ENCODE measurements at regions not wholly inside any gene's neighbourhood (a gene's known extent, or its start where the extent isn't known, plus 50 kb on each side); places are given as distances from the start of the nearest gene placed in this dataset.
"Not testable (repeated sequence)": the region's sequence is repeated elsewhere in the genome, so short reads cannot be mapped to it uniquely, and the experiment has no call there.

DNA sequence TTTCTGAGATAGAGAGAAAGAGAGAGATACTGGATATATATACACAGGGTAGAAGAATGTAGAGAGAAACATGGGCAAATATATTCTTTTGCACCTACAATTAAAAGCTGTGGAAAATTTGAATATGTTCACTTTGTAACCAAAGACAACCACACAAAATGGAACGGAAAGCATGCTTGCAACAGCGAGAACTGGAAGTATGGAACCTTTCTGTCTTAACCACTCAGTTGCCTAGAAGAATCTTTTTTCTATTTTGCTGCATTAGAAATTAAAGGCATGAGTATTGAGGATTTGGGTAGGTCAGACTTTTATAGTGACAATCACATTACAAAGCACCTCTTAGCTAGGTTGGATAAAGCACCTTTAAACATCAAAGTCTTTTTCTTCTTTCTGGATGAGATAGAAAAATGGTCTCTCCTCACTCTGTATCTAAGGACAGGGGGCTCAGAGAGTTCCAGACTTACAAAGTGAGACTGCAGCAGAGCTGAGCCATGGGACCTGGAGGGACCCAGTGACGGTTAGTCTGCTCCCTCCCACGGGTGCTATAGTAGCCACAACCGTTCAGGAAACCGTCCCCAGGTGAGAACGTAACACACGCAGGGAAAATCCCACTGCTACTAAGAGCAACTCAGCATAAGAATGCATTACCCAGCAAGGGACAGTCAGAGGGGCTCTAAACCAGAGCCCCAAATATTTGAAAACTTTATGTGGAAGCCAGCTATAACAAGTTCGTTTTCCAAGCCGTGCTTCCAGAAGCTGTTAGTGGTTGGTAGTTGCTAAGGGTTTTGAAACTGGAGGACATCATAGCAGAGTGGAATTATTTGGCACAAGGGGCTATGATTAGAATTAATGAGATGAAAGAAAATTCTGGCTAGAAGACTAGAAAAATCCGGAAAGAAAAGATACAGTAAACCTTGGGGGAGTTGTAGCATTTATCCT lies 97.1 kb downstream of the DAD1 start:
- DNase-seq: no peak

DNA sequence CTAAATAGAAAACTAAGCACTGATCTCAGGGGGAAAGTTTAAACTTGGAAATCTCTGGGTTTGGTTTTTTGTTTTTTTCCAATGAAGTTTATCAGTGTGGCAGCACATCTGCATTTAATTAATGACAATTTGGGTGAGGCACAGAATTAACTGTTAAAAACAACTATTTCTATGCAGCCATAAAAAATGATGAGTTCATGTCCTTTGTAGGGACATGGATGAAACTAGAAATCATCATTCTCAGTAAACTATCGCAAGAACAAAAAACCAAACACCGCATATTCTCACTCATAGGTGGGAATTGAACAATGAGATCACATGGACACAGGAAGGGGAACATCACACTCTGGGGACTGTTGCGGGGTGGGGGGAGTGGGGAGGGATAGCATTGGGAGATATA lies 98.0 kb downstream of the DAD1 start:
- not testable (repeated sequence) for DNase-seq

DNA sequence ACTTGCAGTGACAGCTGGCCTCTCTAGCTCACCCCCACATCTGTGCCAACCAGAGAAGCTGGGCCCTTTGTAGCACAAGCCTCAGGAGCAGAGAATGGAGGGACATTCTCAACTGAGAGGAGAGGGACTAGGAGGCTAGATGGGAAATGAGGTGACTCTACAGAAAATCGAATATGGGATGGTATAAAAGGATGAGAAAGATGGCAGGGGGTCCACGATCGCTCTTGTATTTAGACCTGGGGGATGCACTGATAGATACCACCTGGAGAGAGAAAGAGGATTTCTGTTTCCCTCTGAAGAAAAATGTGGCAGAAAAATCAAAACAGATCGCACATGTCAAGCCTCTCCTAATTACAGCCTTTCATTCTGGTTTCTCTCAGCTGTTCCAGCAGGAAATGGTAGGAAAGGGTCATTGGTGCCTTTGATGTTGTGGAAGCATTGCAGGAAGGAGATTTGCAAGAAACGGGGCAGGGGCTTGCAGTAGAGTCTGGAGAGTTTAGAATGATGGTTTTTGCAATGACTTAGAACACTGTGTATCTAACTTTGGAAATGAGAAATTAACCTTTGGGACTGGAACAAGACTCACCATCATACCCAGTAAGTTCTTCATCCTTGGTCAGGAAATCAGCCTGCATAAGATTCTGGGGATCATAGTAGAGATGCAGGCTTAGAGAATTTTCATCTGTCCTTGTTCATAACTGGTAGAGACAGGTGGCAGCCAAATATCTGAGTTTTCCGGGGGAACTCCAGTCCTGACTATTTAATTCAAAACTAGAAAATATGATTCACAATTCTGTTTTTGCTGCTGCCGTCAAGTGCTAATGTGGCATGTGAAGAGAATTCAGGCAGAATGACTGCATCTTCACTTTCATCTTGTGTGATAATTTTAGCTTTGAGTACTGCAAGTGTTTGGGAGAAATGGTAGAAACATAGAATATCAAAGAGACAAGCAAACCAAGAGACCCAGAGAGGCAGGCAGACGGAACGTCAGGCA lies 98.8 kb downstream of the DAD1 start:
- DNase-seq: no peak

DNA sequence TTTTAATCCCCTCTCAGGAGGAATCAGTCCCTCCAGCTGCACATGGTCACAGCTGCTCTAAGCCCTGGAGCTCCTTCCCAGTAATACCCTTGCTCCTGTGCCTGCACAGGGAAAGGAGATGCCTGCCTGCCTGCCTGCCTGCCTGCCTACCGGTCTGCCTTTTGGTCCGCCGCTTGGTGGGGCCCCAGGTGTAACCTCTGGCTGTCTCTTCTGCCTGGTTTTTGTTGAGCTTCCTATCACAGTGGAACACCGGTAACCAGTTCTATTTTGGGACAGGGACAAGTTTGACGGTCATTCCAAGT lies 99.8 kb downstream of the DAD1 start:
- DNase-seq: no peak

DNA sequence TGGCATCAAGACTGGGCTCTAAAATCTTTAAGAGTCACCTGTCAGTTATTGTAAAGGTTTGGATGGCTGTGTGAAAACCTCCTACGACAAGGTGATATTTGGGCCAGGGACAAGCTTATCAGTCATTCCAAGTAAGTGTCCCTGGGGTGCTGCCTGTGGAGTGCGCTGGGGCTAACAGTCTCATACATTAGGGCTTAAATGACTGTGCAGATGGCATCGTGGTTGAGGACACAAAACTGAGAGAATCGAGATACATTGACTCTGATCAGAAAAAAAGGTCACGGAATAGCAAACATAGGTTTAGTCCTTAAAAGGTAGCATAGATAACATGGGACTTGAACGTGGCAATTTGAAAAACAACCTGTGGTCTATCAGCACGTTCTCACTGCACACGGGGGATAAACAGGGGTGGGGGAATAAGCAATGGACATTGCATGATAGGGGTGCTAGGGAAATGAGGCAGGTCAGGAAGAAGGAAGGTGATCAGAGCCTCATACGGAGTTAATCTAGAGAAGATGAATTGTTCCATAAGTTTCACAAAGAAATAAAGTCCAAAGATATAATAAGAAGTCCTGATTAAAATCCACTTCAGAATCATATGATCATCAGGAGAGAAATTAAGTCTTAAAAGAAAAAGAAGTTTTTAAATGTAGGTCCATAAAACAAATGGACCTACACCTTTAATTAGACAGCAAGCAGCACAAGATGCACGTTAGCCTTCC lies 100.3 kb downstream of the DAD1 start:
- DNase-seq: no peak

DNA sequence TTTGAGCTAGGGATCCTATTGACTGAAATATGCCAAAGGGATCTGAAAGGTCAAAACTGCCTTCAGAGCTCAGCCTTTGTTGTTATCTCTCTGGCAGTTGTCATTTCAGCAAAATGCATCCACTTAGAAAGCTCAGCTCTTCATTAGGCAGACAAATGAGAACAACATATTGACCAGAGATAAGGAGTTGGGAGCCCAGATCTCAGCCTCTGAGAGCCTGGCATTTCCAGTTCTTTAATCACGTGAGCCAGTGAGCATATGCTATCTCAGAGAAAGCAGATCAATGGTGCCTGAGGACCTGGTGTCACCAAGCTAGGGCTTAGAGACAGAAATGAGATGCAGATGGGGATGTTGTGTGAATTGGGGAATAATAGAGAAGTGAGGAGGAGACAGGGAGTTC lies 101.1 kb downstream of the DAD1 start:
- DNase-seq: no peak

DNA sequence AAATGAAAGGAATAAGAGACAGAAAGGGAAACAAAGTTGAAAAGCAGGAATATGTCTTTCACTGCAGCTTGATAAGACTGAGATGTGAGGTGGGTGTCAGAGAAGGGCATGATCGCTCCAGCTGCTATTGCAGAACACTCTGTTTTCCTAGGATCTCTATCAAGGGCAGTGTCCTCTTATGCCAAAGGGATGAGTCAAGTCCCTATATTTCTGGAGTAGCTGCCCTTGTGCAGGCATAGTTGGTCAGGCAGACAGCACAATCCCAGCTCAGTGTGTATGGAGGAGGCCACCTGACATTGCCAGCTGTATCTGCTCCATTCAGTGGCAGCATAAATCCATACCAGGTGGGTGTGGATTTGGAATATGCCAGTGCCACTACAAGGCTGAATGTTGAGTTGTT lies 101.6 kb downstream of the DAD1 start:
- no peak for DNase-seq

DNA sequence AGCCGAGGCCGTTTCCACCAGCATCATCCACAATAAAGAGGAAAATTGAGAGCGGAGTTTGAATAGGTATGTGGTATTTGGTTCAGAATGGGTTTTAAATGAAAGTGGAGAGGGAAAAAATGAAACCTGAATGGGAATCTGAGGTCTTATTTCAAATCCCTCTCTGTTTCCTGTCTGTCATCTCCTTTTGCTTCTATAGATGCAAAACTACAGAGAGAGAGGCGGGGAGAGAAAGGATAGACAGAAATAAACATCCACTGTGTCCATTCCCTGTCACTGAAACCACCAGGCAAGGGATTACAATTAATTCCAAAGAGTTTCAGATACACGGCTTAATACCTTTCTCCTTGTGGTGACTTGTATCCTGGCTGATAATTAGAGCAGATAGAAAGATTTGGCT lies 102.3 kb downstream of the DAD1 start:
- no peak for DNase-seq

DNA sequence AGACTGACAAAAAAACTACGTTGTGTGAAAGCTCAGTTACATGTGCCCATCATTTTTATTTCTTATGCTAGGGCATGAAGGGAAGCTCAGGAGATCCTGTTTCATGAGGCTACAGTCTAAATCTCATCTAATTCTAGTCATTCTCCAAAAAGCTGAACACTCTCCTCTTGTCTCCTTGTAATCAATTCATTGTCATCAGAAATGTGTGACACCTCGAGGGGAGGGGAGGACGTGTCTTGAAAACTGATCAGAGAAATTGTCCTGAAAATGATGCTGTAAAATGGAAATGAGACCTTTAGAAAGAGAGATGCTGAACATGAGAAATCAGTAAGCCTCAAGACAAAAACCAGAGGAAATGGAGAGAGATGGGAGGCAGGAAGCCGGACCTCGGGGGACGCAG lies 103.4 kb downstream of the DAD1 start:
- DNase-seq: no peak

DNA sequence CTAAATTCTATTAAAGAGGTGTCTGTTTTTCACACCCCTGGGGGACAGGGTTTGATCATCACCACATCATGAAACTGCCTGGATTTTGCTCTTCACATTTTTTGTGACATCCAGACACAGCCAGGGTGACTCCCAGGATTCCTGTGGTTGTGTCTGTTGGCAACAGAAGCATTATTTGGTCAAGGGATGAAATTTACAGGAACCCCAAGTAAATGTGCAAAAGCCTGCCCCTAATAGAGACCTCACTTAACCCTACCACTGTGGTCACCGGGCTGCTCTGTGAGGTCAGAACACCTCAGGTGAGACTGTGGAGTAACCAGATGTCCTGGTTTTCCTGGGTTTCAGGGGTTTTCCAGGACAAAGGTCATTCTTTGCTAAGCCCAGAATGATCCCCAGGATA lies 103.8 kb downstream of the DAD1 start:
- DNase-seq: no peak

DNA sequence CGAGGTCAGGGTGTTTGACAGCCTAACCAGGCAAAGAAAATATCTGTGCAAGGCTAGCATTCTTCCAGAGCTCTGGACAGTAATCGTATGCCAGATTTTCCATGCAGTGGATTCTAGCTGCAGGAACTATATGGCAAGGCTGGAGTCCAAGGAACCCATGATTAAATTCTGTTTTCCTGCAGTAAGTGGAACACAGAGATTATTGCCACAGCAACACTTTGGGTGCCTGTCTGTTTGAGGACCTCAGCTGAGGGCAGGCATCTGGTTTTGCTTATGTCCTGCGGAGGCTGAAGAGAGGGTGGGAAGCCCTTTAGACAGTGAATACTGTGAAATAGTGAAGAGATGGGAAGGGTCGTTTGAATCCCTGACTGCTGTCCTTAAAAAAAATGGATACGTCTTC lies 104.4 kb downstream of the DAD1 start:
- DNase-seq: peak; percentile 50

DNA sequence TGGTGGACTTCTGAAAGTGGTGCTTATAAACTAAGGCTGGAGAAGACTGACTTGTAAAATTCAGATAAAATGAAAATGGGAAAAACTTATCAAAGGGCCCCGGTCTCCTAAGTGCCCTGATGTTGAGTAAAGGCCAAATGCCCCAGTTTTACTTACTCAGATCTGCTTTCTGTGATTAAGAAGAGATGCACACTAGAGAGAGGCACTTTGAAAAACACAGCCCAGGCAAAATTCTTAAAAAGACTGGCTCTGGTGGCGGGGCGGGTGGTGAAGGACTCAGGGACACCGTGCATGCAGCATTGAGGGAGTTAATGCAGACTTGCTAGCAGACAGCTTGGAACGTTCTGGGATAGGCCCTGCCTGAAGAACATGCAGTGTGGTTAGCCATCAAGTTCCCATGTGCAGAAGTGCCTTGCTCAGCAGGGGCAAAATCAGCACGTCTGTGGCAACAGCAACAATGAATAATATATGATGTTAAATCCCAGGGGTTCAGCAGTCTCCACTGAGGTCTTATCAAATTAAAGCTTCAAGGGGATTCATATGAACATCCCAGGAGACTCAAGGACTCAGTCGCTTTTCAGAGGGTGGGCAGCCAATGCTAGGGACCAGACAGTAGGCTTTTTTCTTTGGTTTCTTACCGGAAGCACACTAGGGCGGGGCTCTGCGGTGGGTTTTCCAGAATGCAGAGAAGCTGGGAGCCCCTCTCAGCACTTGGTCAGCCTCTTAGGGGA lies 105.0 kb downstream of the DAD1 start:
- DNase-seq: no peak

DNA sequence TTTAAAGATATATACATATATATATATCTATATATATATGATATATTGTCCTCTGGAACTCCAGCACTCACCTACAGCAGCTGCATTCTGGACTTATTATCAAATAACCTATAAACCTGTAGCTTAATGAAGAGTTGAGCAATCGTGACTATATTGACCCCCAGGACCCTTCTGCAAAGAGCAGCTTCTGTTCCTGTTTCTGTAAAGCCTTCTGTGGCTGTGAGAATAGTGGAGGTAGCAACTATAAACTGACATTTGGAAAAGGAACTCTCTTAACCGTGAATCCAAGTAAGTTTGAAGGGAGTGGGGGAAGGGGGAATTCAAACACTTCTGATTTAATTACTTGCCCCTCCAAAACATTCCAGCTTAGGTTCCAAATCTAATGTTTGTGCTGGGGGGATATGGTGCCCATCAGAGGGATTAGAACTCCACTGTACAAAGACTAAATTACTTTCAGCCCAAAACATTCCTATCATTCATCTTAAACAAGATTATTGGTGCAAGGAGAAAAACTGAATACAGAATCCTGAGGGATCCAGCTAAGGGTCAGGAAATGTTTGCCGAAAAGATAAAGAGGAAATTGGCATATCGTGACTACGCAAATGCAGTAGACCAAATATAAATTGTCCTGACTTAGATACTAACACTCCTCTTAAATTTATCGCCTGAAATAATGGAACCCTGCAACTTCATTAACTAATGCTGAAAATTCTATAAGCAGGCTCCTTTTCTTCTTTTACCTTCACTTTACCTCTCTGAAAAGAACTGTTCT lies 106.1 kb downstream of the DAD1 start:
- DNase-seq: no peak

DNA sequence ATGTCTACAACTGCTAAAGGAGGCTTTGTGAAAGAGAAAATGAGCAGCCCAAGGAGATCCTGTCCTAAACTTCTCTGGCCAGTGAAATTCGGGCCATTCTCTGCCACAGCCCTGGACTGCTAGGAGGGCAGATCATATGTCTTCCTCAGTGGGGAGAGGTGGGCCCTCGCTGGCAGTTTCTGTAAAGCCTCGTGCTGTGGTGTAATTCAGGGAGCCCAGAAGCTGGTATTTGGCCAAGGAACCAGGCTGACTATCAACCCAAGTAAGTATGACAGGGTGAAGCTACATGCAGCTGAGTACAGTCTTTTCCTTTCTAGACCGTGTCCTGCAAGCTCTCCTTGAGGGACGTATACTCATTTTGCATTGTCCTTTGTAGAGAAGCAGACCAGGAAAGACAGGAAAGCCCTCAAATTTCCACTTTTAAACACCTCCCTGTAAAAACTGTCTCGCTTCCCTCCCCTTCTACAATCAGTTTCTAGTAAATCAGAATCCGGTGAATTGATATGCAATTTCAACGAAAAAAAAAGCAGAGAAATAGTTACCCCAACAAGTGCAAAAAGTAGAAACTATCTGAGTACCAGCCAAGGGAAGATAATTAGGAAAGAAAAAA lies 106.8 kb downstream of the DAD1 start:
- no peak for DNase-seq

DNA sequence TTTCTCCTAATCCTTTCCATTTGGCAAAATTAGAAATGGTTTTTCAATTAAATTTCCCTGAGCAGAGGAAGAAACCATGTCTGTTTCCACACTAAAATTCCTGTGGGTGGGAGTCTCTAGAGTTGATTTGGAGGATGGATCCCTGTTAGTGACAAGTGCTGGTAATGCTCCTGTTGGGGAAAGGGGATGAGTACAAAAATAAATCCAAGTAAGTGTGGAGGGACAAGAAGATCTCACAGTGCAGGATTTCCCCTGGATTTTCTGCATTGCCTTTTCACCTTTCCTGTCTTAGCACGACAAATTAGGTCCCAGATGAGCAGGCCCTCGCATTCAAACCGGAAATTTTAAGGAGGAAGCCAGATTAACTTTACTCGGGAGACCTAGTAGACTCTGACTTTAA lies 107.5 kb downstream of the DAD1 start:
- no peak for DNase-seq

DNA sequence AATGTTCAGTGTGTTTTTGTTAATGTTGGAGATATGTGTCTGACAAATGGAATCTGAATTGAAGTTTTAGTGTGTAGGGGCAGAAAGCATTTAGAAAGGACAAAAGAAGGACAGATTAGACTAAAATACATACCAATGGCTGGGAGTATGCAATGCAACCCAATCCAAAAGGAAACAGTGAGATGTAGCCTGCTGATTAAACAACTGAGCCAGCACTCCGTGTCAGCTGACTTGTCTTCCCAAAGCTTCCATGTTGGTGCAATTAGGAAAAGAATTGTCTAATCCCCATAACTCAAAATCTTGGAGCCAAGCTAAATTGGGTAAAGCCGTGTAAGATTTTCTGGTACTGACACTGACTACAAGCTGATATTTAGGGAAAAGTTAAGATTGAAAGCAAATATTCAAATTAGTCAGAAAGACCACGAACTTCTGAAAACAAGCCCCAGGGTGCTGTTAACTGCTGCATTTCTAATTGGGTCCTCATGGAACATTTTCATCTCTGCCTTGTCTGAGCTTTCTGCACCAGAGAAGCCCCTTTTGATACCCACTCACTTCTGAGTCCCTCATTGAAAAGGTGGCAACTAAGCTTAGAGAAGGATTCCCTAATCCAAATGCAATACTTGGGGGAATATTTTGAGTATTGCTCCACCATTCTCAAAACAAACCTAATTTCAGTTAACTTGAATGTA lies 109.1 kb downstream of the DAD1 start:
- DNase-seq: no peak

DNA sequence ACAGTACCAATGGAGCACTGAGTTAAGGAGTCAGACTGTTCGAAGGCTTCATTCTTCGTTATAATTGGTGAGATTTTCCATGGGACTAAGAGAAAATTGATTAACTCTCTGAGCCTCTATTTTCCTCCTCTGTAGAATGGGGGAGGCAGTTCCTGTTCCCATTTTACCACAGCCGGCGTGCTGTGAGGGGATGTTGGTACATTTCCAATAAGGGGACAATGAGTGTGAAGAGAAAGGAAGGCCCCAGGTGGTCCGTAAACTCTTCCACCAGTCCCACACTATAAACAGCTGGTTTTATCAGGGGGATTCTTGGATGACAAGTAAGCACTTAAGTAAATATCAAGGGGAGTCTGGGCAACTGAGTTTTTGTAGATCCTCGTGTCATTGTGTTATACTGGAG lies 109.9 kb downstream of the DAD1 start:
- no peak for DNase-seq

DNA sequence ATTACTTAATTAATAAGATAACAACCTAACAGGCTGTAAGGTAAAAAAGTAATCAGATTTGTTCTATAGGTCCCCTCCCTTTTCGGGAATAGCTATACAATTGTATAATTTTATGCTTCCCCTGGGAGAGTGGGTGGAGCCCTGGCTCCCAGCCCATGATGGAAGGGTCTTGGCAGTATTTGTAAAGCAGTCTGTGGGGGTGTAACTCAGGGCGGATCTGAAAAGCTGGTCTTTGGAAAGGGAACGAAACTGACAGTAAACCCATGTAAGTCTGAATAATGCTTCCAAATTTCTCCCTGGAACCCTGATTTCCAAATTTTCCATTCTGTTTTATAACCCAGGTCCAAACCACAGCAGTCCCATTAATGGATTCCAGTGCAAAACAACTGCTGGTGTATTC lies 110.4 kb downstream of the DAD1 start:
- DNase-seq: peak; percentile 84

DNA sequence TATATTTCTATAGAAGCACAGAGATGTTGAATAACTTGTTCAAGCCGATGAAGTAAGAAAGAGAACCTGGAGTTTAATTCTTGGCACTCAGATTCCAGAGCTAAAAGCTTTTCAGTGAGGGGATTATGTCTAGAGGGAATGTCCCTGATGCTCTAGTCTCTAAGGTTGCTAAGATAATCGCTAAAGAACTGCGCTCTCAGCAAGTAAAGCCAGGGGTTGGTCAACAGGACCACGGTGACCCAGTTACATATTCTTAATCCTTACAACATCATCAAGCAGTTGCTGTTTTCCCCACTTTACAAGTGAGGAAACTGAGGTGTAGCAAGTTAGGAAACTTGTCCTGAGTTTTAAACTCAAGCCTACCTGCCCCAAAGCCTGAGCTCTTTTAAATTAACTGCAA lies 110.8 kb downstream of the DAD1 start:
- no peak for DNase-seq

DNA sequence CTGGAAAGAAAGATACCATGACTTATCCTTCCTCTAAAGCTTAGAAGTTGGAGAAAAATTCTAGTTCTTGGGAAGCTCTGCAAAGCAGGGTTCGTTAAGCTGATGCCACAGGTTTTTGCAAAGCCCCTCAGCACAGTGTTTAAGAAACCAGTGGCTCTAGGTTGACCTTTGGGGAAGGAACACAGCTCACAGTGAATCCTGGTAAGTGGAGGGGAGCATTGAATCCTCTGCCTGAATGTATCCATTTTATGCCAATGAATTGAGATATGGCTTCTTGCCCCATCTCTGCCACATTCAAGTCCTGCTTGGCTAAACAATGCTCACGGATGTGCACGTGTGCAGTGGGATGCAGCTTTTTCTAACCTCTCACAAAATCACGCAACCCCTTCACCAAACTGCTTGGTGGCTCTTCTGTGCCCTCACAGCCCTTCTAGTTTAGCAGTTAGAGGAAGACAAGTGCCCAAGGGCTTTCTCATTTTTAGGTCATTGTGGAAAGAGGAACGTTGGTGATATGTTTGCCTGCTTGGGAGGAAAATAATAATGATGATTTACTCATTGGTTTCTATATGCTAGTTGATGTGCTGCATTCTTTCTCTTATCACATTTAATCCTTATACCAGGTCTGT lies 111.3 kb downstream of the DAD1 start:
- DNase-seq: no peak
